ENCODE measurements at regions not wholly inside any gene's neighbourhood (a gene's known extent, or its start where the extent isn't known, plus 50 kb on each side); places are given as distances from the start of the nearest gene placed in this dataset.

- TF ChIP-seq CTCF (conservative IDR thresholded peaks at IDR 0.05; ENCODE audit: low read depth, low read length) (no peak), EZH2 (IDR thresholded peaks at IDR 0.05; ENCODE audit: low read length, unreplicated experiment) (no peak)
Measured at GRCh38 chr7:22952306-22953015, 61.5 kb downstream of the HYCC1 start.

Data from PC-3 (cell line).